ENCODE measurements at regions not wholly inside any gene's neighbourhood (a gene's known extent, or its start where the extent isn't known, plus 50 kb on each side); places are given as distances from the start of the nearest gene placed in this dataset.

DNA sequence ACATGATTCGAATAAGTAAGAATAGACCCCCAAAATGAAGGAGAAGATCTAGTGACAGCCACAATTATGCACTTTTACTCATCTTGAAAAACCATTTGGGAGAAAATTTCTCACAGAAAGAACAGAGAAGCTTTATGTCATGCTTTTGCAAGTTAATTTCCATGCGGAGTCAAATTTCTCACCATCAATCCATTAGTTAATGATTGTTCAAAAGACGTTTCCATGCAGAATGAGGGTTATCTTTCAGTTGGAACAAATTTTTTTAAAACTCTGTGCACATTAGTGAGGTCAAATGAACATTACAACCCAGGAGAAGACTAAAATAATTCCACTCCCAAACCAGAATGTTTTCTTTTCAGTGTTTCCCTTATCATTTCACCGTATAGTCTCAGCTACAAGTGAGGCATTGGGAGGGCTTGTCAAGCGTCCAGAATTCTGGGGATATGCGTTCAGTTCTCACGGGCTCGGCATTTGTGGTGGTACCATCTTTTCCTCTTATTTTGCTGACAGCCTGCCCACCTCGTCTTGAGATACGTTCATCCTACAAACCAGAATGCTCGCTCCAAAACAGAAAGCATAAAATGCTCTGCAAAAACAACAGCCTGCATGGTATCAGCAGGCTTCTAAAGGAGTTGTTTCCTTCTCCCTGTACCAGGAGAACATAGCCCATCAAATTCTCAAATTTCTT is 130.8 kb upstream of the TBL1X start:
- no peak for DNase-seq
- in situ Hi-C loops (cut with MboI; ENCODE audit: low pct_unique_long_range_greater_than_20kb, low sequenced_read_pairs), result loop anchor here (25.0 kb wide), 1 partner anchor 372 kb away; no protein-coding TSS in a partner anchor

DNA sequence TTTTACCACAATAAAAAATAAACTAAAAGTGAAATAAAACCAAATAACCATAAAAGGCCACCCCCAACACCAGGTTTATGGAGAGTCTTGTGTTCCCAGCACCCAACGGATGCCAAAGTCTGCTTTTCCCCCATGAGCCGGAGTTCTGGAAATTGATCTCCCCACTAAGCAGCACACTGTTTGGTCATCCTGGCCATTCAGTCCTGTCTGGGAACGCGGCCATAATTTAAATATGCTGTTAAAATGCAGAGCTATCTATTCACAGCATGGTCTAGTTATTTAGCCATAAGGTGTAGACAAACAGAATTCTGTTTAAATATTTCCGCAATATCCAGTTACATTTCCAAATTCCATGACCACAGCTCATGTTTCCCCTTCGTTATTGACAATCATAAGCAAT is 129.6 kb upstream of the TBL1X start:
- DNase-seq, result no peak
- in situ Hi-C loops (cut with MboI; ENCODE audit: low pct_unique_long_range_greater_than_20kb, low sequenced_read_pairs), result loop anchor here (25.0 kb wide), 1 partner anchor 373 kb away; no protein-coding TSS in a partner anchor

DNA sequence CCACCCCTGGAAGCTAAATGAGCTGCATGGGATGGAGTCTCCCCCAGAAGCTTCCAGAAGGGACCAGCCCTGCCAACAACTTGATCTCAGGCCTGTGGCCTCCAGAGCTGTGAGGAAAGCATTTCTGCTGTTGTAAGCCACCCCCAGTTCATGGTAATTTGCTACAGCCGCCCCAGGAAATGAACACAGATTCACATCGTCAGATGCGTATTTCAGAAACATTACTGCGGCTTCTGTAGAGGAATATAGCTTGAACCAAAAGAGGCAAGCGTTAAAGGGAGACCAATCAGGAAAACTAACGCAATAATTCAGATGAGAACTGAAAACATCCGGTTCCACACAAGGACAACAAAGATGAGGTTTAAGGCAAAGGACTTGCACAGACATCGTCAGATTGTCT is 128.4 kb upstream of the TBL1X start:
- in situ Hi-C loops (cut with MboI; ENCODE audit: low pct_unique_long_range_greater_than_20kb, low sequenced_read_pairs), result loop anchor here (25.0 kb wide), 1 partner anchor 374 kb away; no protein-coding TSS in a partner anchor
- DNase-seq, result no peak

DNA sequence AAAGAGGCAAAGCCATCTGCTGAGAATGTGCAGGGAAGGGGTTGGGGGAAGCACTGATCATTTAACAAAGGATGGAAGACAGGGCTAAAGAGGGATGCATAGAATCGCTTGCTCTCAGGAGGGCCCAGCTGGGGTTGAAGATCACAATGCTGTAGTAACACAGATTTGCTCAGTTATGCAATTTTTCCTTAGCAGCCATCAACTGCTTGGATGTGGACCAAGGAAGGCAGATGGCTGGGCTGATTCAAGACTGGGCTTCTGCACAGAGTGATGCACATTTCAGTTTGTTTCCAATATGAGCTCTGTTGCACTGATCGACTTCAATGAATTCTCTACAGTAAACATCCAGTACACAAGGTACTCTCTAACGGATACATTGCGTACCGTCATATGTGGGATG is 127.8 kb upstream of the TBL1X start:
- in situ Hi-C loops (cut with MboI; ENCODE audit: low pct_unique_long_range_greater_than_20kb, low sequenced_read_pairs), result loop anchor here (25.0 kb wide), 1 partner anchor 375 kb away; no protein-coding TSS in a partner anchor
- no peak for DNase-seq

DNA sequence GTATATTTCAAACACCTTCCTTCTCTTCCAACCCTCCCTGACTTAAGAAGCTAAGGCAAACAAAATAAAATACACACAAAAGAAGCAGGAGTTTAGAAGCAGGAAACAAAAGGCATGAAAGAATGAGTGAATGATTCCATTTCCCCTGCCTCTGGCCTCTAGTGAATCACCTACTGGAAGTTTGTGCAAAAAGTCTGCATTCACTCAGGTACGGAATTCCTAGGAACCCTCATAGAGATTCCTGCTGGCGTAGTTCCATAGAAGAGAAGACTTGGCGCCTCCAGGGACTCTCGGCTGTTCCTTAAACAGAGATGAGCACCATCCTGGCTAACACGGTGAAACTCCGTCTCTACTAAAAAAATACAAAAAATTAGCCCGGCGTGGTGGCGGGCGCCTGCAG is 125.9 kb upstream of the TBL1X start:
- no peak for DNase-seq
- in situ Hi-C loops (cut with MboI; ENCODE audit: low pct_unique_long_range_greater_than_20kb, low sequenced_read_pairs), result loop anchor here (25.0 kb wide), 1 partner anchor 377 kb away; no protein-coding TSS in a partner anchor

DNA sequence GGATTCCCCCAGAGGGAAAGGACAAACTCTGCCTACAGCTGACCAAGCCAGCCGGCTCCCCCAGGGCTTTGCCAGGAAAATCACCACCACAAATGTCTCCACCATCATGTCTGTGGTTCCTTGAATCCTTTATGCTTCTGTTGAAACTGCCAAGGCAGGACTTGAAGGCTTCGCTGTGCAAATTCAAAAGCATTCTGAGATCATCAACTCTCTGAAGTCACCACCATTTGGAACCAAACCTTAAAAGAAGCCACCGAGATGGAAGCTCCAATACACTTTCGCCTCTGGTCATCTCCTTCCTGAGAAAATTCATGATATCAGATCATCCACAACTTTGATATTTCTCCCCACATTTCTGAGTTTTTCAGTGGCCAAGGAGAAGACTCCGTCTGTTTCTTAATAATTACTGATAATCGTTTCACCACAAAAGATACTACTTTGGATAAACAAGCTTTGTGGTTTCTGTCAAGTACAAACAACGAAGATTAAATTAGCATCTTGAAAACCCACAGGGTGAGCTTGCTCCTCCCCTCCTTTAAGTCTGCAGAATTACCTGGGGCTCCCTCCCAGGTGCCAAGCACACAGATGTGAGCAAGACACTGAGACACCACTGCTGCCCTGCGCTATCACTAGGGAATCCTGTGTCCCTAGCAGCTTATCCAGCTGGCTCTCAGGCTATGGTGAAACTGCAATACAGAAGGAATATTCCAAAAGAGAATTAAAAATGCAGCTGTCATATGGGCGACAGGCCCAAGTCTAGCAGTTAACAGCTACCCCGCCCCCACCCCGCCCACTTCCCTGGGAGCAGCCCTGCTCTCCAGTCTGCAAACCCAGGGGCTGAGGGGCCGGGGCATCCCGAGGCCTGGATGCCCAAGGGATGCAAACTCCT is 125.0 kb upstream of the TBL1X start:
- DNase-seq, result no peak

DNA sequence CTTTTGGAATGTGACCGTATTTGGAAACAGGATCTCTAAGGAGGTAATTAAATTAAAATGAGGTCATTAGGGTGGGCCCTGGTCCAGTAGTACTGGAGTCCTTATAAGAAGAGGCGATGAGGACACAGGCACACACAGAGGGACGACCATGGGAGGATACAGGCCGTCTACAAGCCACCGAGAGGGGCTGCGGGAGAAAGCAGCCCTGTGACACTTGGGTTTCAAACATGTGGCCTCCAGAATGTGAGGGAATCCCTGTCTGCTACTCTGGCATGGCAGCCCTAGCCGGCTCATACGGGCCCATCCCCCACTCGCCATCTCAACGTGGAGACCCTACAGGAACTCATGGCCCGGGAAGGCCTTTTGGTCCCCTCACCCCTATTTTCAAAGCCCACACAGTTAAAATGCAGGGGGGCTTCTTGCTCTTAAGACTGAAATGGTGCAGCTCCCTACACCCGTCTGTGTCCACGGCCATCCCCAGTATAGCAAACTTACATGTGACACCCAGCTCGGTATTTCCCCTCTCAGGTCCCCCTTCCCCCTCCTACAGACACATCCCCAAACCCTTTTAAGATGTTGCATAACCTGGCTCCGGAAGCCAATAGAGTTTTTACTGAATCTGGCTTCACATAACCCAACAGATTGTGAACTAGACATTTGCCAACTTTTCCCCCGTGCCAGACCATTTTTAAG is 124.1 kb upstream of the TBL1X start:
- DNase-seq, result peak; percentile 86
- in situ Hi-C loops (cut with MboI; ENCODE audit: low pct_unique_long_range_greater_than_20kb, low sequenced_read_pairs), result loop anchor here (25.0 kb wide), 1 partner anchor 378 kb away; no protein-coding TSS in a partner anchor

More for the DNA sequence above, 125.0 kb upstream of the TBL1X start:
- in situ Hi-C loops (cut with MboI; ENCODE audit: low pct_unique_long_range_greater_than_20kb, low sequenced_read_pairs), result loop anchor here (25.0 kb wide), 1 partner anchor 378 kb away; no protein-coding TSS in a partner anchor

DNA sequence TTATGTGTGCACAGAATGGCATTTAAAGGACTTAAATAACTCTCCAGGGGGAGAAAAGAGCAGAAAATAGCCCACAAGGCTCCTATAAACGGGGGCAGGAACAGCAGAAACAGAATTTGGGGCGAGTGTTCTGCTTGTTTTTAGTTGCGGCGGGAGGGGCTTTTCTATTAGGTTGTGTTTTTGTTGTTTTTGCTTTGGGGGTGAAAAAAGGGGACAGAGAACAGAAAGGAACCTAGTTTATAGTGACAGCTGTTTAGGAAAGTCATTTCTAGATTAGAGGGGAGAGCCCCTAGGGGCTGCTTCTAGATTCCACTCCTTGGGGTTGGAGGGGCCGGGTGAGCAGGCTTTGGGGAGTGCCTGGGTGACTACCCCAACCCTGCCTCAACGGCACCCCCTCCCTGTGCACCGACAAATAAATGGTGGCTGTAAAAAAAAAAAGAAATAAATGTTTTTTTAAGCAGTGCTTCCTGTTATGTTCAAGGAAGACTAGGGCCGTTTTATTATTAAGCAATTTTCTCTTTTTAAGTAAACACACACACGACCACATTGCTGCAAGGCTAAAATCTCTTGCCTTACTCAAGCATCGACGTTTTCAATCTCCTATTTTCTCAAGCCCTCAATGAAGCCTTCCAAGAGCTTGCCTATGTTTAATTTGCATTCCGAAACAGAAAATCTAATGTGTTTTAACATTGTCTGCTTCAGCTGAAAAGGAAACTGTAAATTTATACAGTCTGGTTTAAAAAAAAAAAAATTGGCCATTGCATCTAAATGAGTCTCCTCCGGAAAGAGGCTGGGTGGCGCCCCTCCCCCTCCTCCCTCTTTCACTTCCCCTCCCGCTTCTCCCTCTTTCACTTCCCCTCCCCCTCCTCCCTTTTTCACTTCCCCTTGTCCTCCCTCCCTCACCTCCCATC is 123.3 kb upstream of the TBL1X start:
- in situ Hi-C loops (cut with MboI; ENCODE audit: low pct_unique_long_range_greater_than_20kb, low sequenced_read_pairs), result loop anchor here (25.0 kb wide), 1 partner anchor 379 kb away; no protein-coding TSS in a partner anchor
- DNase-seq, result peak; percentile 88

DNA sequence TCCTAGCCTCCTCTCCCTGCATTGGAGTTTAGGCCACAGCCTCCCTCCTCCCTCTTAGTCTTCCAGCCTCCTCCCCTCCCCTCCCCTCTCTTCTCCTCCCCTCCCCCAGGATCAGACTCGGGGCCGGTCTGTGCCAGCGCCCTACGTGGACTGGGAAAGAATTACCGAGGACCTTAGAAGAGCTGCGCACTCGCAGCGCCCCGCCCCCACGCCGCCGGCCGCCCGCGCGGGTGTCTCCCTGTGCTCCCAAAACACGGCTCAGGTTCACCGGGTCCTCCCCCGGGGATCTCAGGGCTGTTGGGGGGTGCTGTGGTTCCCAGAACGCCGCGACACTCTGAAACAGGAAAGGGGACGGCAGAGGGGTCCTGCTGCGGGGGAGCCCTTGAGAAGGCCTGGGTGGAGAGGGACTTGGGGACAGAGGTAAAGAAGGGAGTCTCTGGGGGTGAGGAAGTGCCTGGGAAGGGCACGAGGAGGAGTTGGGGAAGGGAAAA is 122.3 kb upstream of the TBL1X start:
- peak; percentile 83 for DNase-seq

DNA sequence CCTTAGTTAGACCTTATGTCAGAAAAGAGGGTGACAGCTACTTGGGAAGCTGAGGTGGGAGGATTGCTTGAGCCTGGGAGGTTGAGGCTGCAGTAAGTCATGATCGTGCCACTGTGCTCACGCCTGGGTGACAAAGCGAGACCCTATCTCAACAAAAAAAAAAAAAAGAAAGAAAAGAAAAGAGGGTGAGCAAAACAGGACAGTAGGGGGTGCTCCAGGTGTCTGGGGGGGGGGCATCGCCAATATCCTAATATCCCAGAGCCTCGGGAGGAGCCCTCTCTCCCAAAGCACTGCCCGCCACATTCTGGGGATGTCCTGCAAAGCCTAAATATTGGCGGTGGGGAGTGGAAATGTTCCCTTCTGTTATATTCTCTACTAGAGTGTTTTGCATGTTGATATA is 120.9 kb upstream of the TBL1X start:
- in situ Hi-C loops (cut with MboI; ENCODE audit: low pct_unique_long_range_greater_than_20kb, low sequenced_read_pairs), result loop anchor here (25.0 kb wide), 1 partner anchor 382 kb away; no protein-coding TSS in a partner anchor
- DNase-seq, result no peak

More for the DNA sequence above, 122.3 kb upstream of the TBL1X start:
- in situ Hi-C loops (cut with MboI; ENCODE audit: low pct_unique_long_range_greater_than_20kb, low sequenced_read_pairs), result loop anchor here (25.0 kb wide), 1 partner anchor 380 kb away; no protein-coding TSS in a partner anchor

DNA sequence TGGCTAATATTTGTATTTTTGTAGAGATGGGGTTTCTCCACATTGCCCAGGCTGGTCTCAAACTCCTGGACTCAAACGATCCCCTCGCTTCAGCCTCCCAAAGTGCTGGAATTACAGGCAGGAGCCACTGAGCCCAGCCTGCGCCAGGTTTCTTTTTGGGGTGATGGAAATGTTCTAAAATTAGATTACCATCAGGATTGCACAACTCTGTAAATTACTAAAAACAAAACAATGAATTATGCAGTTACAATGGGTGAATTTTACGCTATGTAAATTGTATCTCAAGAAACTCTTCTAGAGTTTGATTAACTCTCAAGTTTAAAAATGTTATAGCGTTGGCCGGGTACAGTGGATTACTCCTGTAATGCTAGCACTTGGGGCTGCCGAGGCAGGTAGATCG is 118.9 kb upstream of the TBL1X start:
- in situ Hi-C loops (cut with MboI; ENCODE audit: low pct_unique_long_range_greater_than_20kb, low sequenced_read_pairs), result loop anchor here (25.0 kb wide), 1 partner anchor 384 kb away; no protein-coding TSS in a partner anchor
- no peak for DNase-seq

DNA sequence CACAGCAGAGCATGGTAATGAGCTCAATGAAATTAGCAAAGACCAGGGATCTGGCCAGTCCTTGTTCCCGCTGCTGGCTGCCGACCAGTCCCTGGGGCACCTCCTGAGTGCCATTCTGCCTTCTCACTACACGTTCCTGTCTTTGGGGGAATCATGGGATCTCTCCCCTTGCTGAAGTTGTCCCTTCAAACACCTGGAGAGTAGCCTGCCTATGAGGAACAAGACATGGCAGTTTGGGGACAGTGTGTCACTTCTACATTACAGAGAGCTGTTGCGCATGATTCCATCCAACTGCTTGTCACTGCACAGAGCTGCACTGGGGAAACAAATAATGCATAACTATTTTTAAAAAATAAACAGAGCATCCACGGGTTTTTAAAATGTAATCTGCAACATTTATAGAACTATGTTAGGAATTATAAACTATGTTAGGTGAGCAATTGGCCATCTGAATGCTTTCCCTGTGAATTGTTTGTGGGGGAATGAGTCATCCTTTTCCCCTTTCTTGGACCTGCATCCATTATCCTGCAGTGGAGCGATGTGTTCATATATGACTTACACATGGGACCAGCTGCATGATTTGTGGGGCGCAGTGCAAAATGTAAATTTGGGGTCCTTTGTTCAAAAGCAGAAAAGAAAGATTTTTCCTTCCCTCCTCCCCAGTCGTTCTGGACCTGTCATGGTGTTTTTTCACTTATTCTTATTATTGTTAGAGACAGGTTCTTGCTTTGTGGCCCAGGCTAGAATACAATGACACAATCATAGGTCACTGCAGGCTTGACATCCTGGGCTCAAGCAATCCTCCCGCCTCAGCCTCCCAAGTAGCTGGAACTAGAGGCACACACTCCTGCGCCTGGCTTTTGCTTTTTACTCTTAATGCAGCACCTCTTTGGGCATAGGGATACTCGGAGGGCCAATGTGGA is 115.0 kb upstream of the TBL1X start:
- no peak for DNase-seq
- in situ Hi-C loops (cut with MboI; ENCODE audit: low pct_unique_long_range_greater_than_20kb, low sequenced_read_pairs), result loop anchor here (10.0 to 25.0 kb wide), 2 partner anchors 115 to 388 kb away; partner anchors contain the start of gene TBL1X

DNA sequence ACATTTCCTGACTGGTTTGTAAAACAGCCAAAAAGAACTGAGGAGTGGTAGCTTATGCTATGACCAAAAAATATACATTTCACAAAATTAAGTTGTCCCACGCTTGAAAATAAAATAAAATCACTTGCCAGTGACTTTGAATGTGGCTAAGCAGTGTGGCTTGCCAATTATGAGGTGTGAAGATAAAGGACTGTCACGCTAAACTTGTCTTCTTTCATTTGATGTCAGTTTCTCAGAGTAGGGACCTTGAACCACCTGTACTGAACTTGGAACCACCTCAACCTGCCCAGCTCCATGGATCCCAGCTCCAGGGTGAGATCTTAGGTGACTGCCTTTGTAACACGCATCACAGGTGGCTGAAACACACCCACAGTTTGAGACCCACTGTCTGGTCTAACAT is 113.7 kb upstream of the TBL1X start:
- in situ Hi-C loops (cut with MboI; ENCODE audit: low pct_unique_long_range_greater_than_20kb, low sequenced_read_pairs), result loop anchor here (10.0 kb wide), 1 partner anchor 114 kb away; the partner anchor contains the start of gene TBL1X

DNA sequence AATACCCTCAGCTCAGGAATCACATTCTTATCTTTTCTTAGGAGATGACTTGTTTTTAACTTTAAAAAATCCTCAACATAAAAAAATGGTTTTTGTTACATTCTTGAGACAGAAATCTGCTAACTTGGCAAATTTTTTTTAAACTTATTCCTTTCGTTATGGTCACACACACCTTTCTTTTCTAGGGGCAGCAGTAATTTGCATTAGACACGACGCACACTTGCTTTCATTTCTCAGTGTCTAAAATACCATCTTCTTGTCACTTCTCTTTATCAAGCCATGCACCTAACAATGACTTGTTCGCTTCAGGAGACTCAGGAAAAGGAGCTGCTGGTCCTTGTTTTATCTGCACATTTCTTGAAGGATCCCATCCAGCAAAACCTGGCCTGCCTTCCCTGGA is 112.6 kb upstream of the TBL1X start:
- DNase-seq, result no peak
- in situ Hi-C loops (cut with MboI; ENCODE audit: low pct_unique_long_range_greater_than_20kb, low sequenced_read_pairs), result loop anchor here (10.0 kb wide), 1 partner anchor 113 kb away; the partner anchor contains the start of gene TBL1X

More for the DNA sequence above, 113.7 kb upstream of the TBL1X start:
- no peak for DNase-seq

DNA sequence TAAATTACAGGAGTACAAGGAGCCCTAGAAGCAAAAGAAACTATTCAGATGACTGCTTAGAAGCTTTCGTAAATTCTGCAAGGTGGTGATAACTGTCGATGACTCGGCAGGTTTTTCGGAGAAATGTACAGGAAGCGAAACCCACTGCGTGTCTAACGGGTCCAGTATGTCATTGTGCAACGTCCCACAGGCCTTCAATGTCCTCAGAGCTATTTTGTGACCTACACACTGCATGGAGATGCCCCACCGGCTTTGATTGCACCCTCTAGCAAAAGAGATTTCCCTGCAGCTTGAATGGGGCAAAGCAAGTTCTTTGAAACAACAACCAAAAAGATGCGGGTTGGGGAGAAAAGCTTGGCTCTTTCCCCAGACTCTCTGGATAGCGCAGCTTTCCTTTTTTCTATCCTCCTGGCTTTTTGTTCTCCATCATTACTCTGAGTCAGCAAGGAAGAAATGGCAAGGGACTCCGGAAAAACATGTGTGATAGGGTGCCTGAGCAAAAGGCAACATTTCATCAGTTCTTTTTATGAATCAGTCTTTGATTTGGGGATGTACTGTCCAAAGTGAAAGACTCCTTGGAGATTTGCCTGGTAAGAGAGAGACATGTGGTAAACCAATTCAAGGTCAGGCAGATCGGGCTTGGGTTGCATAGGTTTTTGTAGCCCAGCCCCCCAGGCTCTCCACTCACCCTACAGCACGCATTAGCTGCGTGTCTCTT is 112.0 kb upstream of the TBL1X start:
- DNase-seq, result peak; percentile 93
- in situ Hi-C loops (cut with MboI; ENCODE audit: low pct_unique_long_range_greater_than_20kb, low sequenced_read_pairs), result loop anchor here (10.0 kb wide), 1 partner anchor 112 kb away; the partner anchor contains the start of gene TBL1X

DNA sequence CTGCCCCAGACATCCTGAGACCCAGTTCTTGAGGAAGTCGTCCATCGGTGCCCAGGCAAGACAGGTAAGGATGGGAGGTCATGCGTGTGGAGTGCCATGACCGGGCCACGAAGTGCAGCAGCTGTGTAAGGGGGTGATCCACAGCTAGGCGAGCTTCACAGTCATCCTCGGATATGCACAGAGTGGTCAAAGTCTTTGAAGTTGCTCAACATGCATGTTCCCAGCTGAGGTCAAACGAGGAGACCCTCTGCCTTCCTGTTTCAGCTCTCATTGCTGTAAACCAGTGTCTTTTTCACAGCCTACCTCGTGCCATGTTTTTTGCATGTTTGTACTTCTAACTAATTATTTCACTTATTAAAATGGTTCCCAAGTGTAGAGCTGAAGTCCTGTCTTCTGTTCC is 109.9 kb upstream of the TBL1X start:
- DNase-seq, result no peak
- in situ Hi-C loops (cut with MboI; ENCODE audit: low pct_unique_long_range_greater_than_20kb, low sequenced_read_pairs), result loop anchor here (10.0 kb wide), 1 partner anchor 110 kb away; the partner anchor contains the start of gene TBL1X

Data from KBM-7 (cell line).